GM12878 (cell line): ENCODE measurements at regions not wholly inside any gene's neighbourhood (a gene's known extent, or its start where the extent isn't known, plus 50 kb on each side); places are given as distances from the start of the nearest gene placed in this dataset.

Source experiments
- ATAC-seq: fragments of 200-7000 bp; cut with Tn5 transposase; 3 replicates; pipeline ENCODE4 v1.9.1; 2020; ENCODE audit warnings: mild to moderate bottlenecking, moderate library complexity
- BruUV-seq: library from RNA; stranded (reverse); fragments of 400-500 nt; replicated peaks from 2 replicates; lab custom pipeline; 2021; lab: Mats Ljungman, UMichigan
- CTCF ChIA-PET: fragments of 300-600 bp; sonication (Branson Sonifier 250); formaldehyde crosslinking; extraction: SDS; loops from one replicate; lab custom pipeline; 2021; ENCODE audit warnings: inconsistent platforms; lab: Yijun Ruan, JAX
- POLR2A ChIA-PET: fragments of 350-600 bp; formaldehyde crosslinking; extraction: SDS; loops from one replicate; lab custom pipeline; 2021; ENCODE audit warnings: inconsistent platforms; lab: Charles Lee
- RAD21 ChIA-PET: fragments of 300-600 bp; sonication (Branson Sonifier 250); formaldehyde crosslinking; loops from one replicate; lab custom pipeline; 2023; ENCODE audit warnings: antibody characterized with exemption; ENCODE audit not compliant: unreplicated experiment; lab: Charles Lee
- SMC1A ChIA-PET: fragments of 300-600 bp; sonication (Branson Sonifier 250); formaldehyde crosslinking; loops from one replicate; lab custom pipeline; 2023; ENCODE audit not compliant: unreplicated experiment, uncharacterized antibody; lab: Charles Lee
- DNase-seq: peaks from one replicate; pipeline ENCODE4 v3.0.0-alpha.2; 2011; ENCODE audit warnings: low read depth, low spot score
- FAIRE-seq: peaks from 3 replicates; lab custom pipeline; 2011; peaks lifted over from hg19 to GRCh38; lab: Jason Lieb, UNC
- H2AFZ ChIP-seq: 2 replicates; pipeline ENCODE4 v1.6.0; 2011; ENCODE audit warnings: low read depth, low read length, control low read depth; ENCODE audit not compliant: control insufficient read depth
- H3K27ac ChIP-seq: 2 replicates; pipeline ENCODE4 v1.5.1; 2011; ENCODE audit warnings: control low read depth; ENCODE audit not compliant: control insufficient read depth, insufficient read depth
- H3K27me3 ChIP-seq, 2 experiments: replicated peaks in 1 of 2; 2 replicates each; pipeline versions ENCODE4 v1.6.0 to v1.6.1; 2011; ENCODE audit warnings: low read length in 1 of 2; ENCODE audit not compliant: control insufficient read depth in 2 of 2, insufficient read depth in 2 of 2
- H3K36me3 ChIP-seq, 2 experiments: 2 replicates each; pipeline ENCODE4 v1.5.1; 2011; ENCODE audit warnings: low read length in 1 of 2; ENCODE audit not compliant: control insufficient read depth in 2 of 2, insufficient read depth in 2 of 2
- H3K4me1 ChIP-seq: 2 replicates; pipeline ENCODE4 v1.6.1; 2011; ENCODE audit warnings: mild to moderate bottlenecking, low read length, moderate library complexity, mixed read lengths; ENCODE audit not compliant: control insufficient read depth, insufficient read depth
- H3K4me2 ChIP-seq: 2 replicates; pipeline ENCODE4 v1.6.0; 2011; ENCODE audit warnings: control low read depth; ENCODE audit not compliant: control insufficient read depth, insufficient read depth
- H3K4me3 ChIP-seq: fragments of 200-600 bp; sonication (generic); 2 replicates; pipeline ENCODE4 v1.5.1; 2016
- H3K79me2 ChIP-seq: 2 replicates; pipeline ENCODE4 v1.6.0; 2011; ENCODE audit warnings: low read length; ENCODE audit not compliant: control insufficient read depth, insufficient read depth
- H3K9ac ChIP-seq: 2 replicates; pipeline ENCODE4 v1.8.0; 2011; ENCODE audit warnings: low read length, control low read depth, mixed read lengths; ENCODE audit not compliant: control insufficient read depth, insufficient read depth
- H3K9me3 ChIP-seq: replicated peaks from 3 replicates; pipeline ENCODE4 v1.5.1; 2011; ENCODE audit warnings: mild to moderate bottlenecking, low read length; ENCODE audit not compliant: control insufficient read depth, insufficient read depth
- H4K20me1 ChIP-seq: 2 replicates; pipeline ENCODE4 v1.6.0; 2011; ENCODE audit not compliant: control insufficient read depth, insufficient read depth
- BACH1 ChIP-seq: fragments of 450-650 bp; IDR thresholded peaks from 2 replicates; pipeline ENCODE4 v1.6.1; 2017; ENCODE audit warnings: mild to moderate bottlenecking, borderline replicate concordance
- CBFB ChIP-seq: IDR thresholded peaks from 2 replicates; pipeline ENCODE4 v1.6.1; 2016; ENCODE audit warnings: antibody characterized with exemption, low read depth
- CREB1 ChIP-seq: IDR thresholded peaks from 2 replicates; pipeline ENCODE4 v1.6.1; 2012; ENCODE audit warnings: low read depth, mild to moderate bottlenecking, inconsistent platforms
- E2F4 ChIP-seq: IDR thresholded peaks from 2 replicates; pipeline ENCODE4 v1.6.1; 2012; ENCODE audit warnings: low read depth, low read length, improper control_type of control experiment
- FOXM1 ChIP-seq: IDR thresholded peaks from 2 replicates; pipeline ENCODE4 v1.6.1; 2012; ENCODE audit warnings: low read depth, mild to moderate bottlenecking, inconsistent platforms, low read length, moderate library complexity
- KDM1A ChIP-seq: fragments of 200-600 bp; sonication (generic); IDR thresholded peaks from 2 replicates; pipeline ENCODE4 v1.6.1; 2016; ENCODE audit warnings: borderline replicate concordance
- MEF2A ChIP-seq: IDR thresholded peaks from 2 replicates; pipeline ENCODE4 v1.6.1; 2011; ENCODE audit warnings: low read depth, mild to moderate bottlenecking, low read length, moderate library complexity; ENCODE audit not compliant: insufficient read depth
- NFYA ChIP-seq: IDR thresholded peaks from 2 replicates; pipeline ENCODE4 v1.6.1; 2011; ENCODE audit warnings: low read depth, mild to moderate bottlenecking, low read length, improper control_type of control experiment, borderline replicate concordance
- NR2C1 ChIP-seq: fragments of 450-650 bp; IDR thresholded peaks from 2 replicates; pipeline ENCODE4 v1.6.1; 2017; ENCODE audit warnings: antibody characterized with exemption, mild to moderate bottlenecking, moderate library complexity
- NR2F1 ChIP-seq: fragments of 450-650 bp; conservative IDR thresholded peaks from 2 replicates; pipeline ENCODE4 v1.6.1; 2017; ENCODE audit warnings: mild to moderate bottlenecking
- RCOR1 ChIP-seq: conservative IDR thresholded peaks from 2 replicates; pipeline ENCODE4 v1.6.1; 2012; ENCODE audit warnings: low read depth, low read length, improper control_type of control experiment
- STAT3 ChIP-seq: IDR thresholded peaks from 2 replicates; pipeline ENCODE4 v1.6.1; 2011; ENCODE audit warnings: low read depth, low read length, improper control_type of control experiment
- ZNF207 ChIP-seq: fragments of 450-650 bp; IDR thresholded peaks from 2 replicates; pipeline ENCODE4 v1.6.1; 2014; ENCODE audit warnings: antibody characterized with exemption, mild to moderate bottlenecking, borderline replicate concordance
- ZNF592 ChIP-seq: fragments of 450-650 bp; IDR thresholded peaks from 2 replicates; pipeline ENCODE4 v1.6.1; 2017; ENCODE audit warnings: mild to moderate bottlenecking, moderate library complexity
- WGBS: methylation state at CpG from one replicate; pipeline ENCODE4 v1.1.6; 2016; ENCODE audit warnings: low lambda C conversion rate; ENCODE audit not compliant: insufficient replicate concordance, insufficient coverage; ENCODE audit errors: missing lambda C conversion rate; 5-methylcytosine and 5-hydroxymethylcytosine counted together
- in situ Hi-C: fragments of 300-500 bp; cut with MboI; formaldehyde crosslinking; loops from 9 replicates; pipeline ENCODE4 v1.14.3; 2018; ENCODE audit warnings: mixed read lengths
- intact Hi-C: fragments of 100-400 bp; cut with micrococcal nuclease; formaldehyde crosslinking; loops from one replicate; pipeline ENCODE4 v1.14.2; 2022; ENCODE audit not compliant: unreplicated experiment
- TF ChIP-seq, protein P1 (sequence below): fragments of 450-650 bp; formaldehyde crosslinking; IDR thresholded peaks from 2 replicates; pipeline ENCODE4 v1.4.0; 2022; ENCODE audit warnings: mild to moderate bottlenecking, moderate library complexity

GRCh38 chr10:128514536-128514935, 388.3 kb upstream of the MKI67 start:
- intact Hi-C loops (no loop called here), in situ Hi-C loops (no loop called here)
- ATAC-seq (no peak), FAIRE-seq (no peak), DNase-seq (no peak)
- WGBS, result 23% methylated on average over 6 of the region's 6 CpGs
- Histone ChIP-seq H3K79me2 (no peaks in the 10 kb centered on the region), H3K9me3 (no peaks in the 10 kb centered on the region), H2AFZ (no peak overlapping the region), H3K4me1 (no peaks in the 10 kb centered on the region), H3K4me3 (no peak overlapping the region), H3K27ac (no peak overlapping the region), H3K36me3 (no peaks in the 10 kb centered on the region), H3K4me2 (no peak overlapping the region), H4K20me1 (no peaks in the 10 kb centered on the region), H3K9ac (no peak overlapping the region), H3K27me3 (no peaks in the 10 kb centered on the region)
- CTCF ChIA-PET, result no interaction called here
- POLR2A ChIA-PET, result no interaction called here
- RAD21 ChIA-PET, result no interaction called here
- SMC1A ChIA-PET, result no interaction called here
- BruUV-seq, result no TSS peak
- TF ChIP-seq CBFB (no peak), ZNF592 (no peak), STAT3 (no peak), RCOR1 (no peak), NR2F1 (no peak), NFYA (no peak), NR2C1 (no peak), BACH1 (no peak), MEF2A (no peak), E2F4 (no peak), KDM1A (no peak), FOXM1 (no peak), ZNF207 (no peak), CREB1 (no peak)
- TF ChIP-seq, protein P1, sequence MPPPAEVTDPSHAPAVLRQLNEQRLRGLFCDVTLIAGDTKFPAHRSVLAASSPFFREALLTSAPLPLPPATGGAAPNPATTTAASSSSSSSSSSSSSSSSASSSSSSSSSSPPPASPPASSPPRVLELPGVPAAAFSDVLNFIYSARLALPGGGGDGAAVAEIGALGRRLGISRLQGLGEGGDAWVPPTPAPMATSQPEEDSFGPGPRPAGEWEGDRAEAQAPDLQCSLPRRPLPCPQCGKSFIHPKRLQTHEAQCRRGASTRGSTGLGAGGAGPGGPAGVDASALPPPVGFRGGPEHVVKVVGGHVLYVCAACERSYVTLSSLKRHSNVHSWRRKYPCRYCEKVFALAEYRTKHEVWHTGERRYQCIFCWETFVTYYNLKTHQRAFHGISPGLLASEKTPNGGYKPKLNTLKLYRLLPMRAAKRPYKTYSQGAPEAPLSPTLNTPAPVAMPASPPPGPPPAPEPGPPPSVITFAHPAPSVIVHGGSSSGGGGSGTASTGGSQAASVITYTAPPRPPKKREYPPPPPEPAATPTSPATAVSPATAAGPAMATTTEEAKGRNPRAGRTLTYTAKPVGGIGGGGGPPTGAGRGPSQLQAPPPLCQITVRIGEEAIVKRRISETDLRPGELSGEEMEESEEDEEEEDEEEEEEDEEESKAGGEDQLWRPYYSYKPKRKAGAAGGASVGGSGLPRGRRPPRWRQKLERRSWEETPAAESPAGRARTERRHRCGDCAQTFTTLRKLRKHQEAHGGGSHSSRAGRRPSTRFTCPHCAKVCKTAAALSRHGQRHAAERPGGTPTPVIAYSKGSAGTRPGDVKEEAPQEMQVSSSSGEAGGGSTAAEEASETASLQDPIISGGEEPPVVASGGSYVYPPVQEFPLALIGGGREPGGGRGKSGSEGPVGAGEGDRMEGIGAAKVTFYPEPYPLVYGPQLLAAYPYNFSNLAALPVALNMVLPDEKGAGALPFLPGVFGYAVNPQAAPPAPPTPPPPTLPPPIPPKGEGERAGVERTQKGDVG (CRISPR knock-in tag), result no peak
